ENCODE measurements at regions not wholly inside any gene's neighbourhood (a gene's known extent, or its start where the extent isn't known, plus 50 kb on each side); places are given as distances from the start of the nearest gene placed in this dataset.

- FAIRE-seq (no peak), ATAC-seq (no peak), DNase-seq (ENCODE audit: low read depth, low spot score) (no peak)
- no TSS peak for BruUV-seq (replicated peaks)
- no peak overlapping the region for H3K27ac ChIP-seq (ENCODE audit: control insufficient read depth, insufficient read depth)
- TF ChIP-seq EP300 (IDR thresholded peaks at IDR 0.05; ENCODE audit: borderline replicate concordance in 1 of 2, control insufficient read depth in 1 of 2, low read depth in 2 of 2, low read length in 2 of 2), result no peak
- TF ChIP-seq, protein P1, sequence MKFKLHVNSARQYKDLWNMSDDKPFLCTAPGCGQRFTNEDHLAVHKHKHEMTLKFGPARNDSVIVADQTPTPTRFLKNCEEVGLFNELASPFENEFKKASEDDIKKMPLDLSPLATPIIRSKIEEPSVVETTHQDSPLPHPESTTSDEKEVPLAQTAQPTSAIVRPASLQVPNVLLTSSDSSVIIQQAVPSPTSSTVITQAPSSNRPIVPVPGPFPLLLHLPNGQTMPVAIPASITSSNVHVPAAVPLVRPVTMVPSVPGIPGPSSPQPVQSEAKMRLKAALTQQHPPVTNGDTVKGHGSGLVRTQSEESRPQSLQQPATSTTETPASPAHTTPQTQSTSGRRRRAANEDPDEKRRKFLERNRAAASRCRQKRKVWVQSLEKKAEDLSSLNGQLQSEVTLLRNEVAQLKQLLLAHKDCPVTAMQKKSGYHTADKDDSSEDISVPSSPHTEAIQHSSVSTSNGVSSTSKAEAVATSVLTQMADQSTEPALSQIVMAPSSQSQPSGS (IDR thresholded peaks at IDR 0.05; ENCODE audit: low read length), result no peak
- TF ChIP-seq NR2F1 (conservative IDR thresholded peaks at IDR 0.05), result no peak
- no peak for TF ChIP-seq NRF1 (conservative IDR thresholded peaks at IDR 0.05; ENCODE audit: low read depth, low read length)
- no peak for TF ChIP-seq CBX3 (IDR thresholded peaks at IDR 0.05; ENCODE audit: borderline replicate concordance, low read depth)
- TF ChIP-seq, protein P2, sequence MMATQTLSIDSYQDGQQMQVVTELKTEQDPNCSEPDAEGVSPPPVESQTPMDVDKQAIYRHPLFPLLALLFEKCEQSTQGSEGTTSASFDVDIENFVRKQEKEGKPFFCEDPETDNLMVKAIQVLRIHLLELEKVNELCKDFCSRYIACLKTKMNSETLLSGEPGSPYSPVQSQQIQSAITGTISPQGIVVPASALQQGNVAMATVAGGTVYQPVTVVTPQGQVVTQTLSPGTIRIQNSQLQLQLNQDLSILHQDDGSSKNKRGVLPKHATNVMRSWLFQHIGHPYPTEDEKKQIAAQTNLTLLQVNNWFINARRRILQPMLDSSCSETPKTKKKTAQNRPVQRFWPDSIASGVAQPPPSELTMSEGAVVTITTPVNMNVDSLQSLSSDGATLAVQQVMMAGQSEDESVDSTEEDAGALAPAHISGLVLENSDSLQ (IDR thresholded peaks at IDR 0.05), result no peak
- no peak for TF ChIP-seq ATF7 (IDR thresholded peaks at IDR 0.05; ENCODE audit: low read depth)
- TF ChIP-seq RBBP5 (conservative IDR thresholded peaks at IDR 0.05), result no peak
- TF ChIP-seq MXI1 (IDR thresholded peaks at IDR 0.05; ENCODE audit: low read depth, low read length), result no peak
- TF ChIP-seq DPF2 (IDR thresholded peaks at IDR 0.05), result no peak
- TF ChIP-seq ZNF592 (IDR thresholded peaks at IDR 0.05), result no peak
- TF ChIP-seq RFX5 (IDR thresholded peaks at IDR 0.05; ENCODE audit: low read depth, low read length), result no peak
- H2AFZ ChIP-seq (ENCODE audit: control insufficient read depth, low read depth, low read length), result no peak overlapping the region
- H3K4me3 ChIP-seq, result no peak overlapping the region
- no peaks in the 10 kb centered on the region for H3K36me3 ChIP-seq (ENCODE audit: control insufficient read depth in 2 of 2, insufficient read depth in 2 of 2, low read length in 1 of 2)
- no peak overlapping the region for H3K9ac ChIP-seq (ENCODE audit: control insufficient read depth, insufficient read depth, low read length)
- H3K4me2 ChIP-seq (ENCODE audit: control insufficient read depth, insufficient read depth), result no peak overlapping the region
- ChIA-PET CTCF (interaction anchor here (0.7 kb wide), 1 partner anchor 502 kb away, joined by 3 read pairs; no protein-coding TSS in a partner anchor), SMC1A (ENCODE audit: uncharacterized antibody, unreplicated experiment) (no interaction called here), POLR2A (no interaction called here), RAD21 (ENCODE audit: unreplicated experiment) (no interaction called here)
- no peaks in the 10 kb centered on the region for H3K4me1 ChIP-seq (ENCODE audit: control insufficient read depth, insufficient read depth, low read length)
- H3K79me2 ChIP-seq (ENCODE audit: control insufficient read depth, insufficient read depth, low read length), result no peaks in the 10 kb centered on the region
- H3K27me3 ChIP-seq (replicated peaks in 1 of 2; ENCODE audit: control insufficient read depth in 2 of 2, insufficient read depth in 2 of 2, low read length in 1 of 2), result no peaks in the 10 kb centered on the region
- H3K9me3 ChIP-seq (replicated peaks; ENCODE audit: control insufficient read depth, insufficient read depth, low read length), result no peaks in the 10 kb centered on the region
- in situ Hi-C loops (cut with MboI), result no loop called here
- intact Hi-C loops (cut with micrococcal nuclease; ENCODE audit: unreplicated experiment), result no loop called here
- H4K20me1 ChIP-seq (ENCODE audit: control insufficient read depth, insufficient read depth), result no peaks in the 10 kb centered on the region
- 4% methylated on average over 3 of the region's 3 CpGs for WGBS (ENCODE audit: insufficient coverage, insufficient replicate concordance, low lambda C conversion rate, missing lambda C conversion rate)
These were observed 555.6 kb upstream of the IGFBP7 start for GRCh38 chr4:57665806-57666205.

Data from GM12878 (cell line).